K562 (cell line): ENCODE measurements at regions not wholly inside any gene's neighbourhood (a gene's known extent, or its start where the extent isn't known, plus 50 kb on each side); places are given as distances from the start of the nearest gene placed in this dataset.
"Not testable (repeated sequence)": the region's sequence is repeated elsewhere in the genome, so short reads cannot be mapped to it uniquely, and the experiment has no call there.

Experiments
- ATAC-seq: fragments of 200-7000 bp; cut with Tn5 transposase; 3 replicates; pipeline ENCODE4 v1.9.1; 2020; ENCODE audit warnings: moderate library complexity
- BruUV-seq: library from RNA; stranded (reverse); fragments of 400-500 nt; replicated peaks from 2 replicates; lab custom pipeline; 2021; lab: Mats Ljungman, UMichigan
- CTCF ChIA-PET: fragments of 300-600 bp; formaldehyde crosslinking; extraction: SDS; loops from one replicate; lab custom pipeline; 2021; ENCODE audit warnings: low intra/inter-chr PET ratio; lab: Yijun Ruan, JAX
- POLR2A ChIA-PET: fragments of 300-600, 350-650 bp; sonication (Branson Sonifier 250); formaldehyde crosslinking; extraction: SDS; loops from one replicate; lab custom pipeline; 2021; ENCODE audit warnings: antibody characterized with exemption, inconsistent platforms; lab: Yijun Ruan, JAX
- DNase-seq, 4 experiments: peaks; one replicate each; pipeline versions ENCODE4 v3.0.0 to v3.0.0-alpha.2; 2011 to 2018; ENCODE audit warnings: low spot score in 3 of 4, mixed read lengths in 3 of 4; ENCODE audit errors: extremely low read depth in 1 of 4
- FAIRE-seq: peaks from 2 replicates; lab custom pipeline; 2011; peaks lifted over from hg19 to GRCh38; lab: Jason Lieb, UNC
- H2AFZ ChIP-seq: 2 replicates; pipeline ENCODE4 v1.6.0; 2011; ENCODE audit warnings: low read depth, low read length, control low read depth, inconsistent platforms
- H3K27ac ChIP-seq: fragments of 200-600 bp; 3 replicates; pipeline ENCODE4 v1.8.0; 2011; ENCODE audit warnings: low read depth, mild to moderate bottlenecking, control low read depth, inconsistent platforms, low read length, moderate library complexity, mixed read lengths; ENCODE audit errors: extremely low read depth
- H3K27me3 ChIP-seq, 2 experiments: fragments of 300-600 bp in 1 of 2; 2 replicates in 1 of 2; 3 replicates in 1 of 2; pipeline versions ENCODE4 v1.6.0 to v1.8.0; 2011; ENCODE audit warnings: inconsistent platforms in 2 of 2, low read length in 2 of 2, mild to moderate bottlenecking in 1 of 2, mixed read lengths in 1 of 2, moderate library complexity in 1 of 2; ENCODE audit not compliant: control insufficient read depth in 2 of 2, insufficient read depth in 2 of 2
- H3K36me3 ChIP-seq: fragments of 300-600 bp; 3 replicates; pipeline ENCODE4 v1.8.0; 2011; ENCODE audit warnings: mild to moderate bottlenecking, low read length, inconsistent platforms; ENCODE audit not compliant: control insufficient read depth, insufficient read depth
- H3K4me1 ChIP-seq, 2 experiments: fragments of 200-600 bp in 1 of 2; replicated peaks in 1 of 2; 2 replicates in 1 of 2; 3 replicates in 1 of 2; pipeline versions ENCODE4 v1.5.1 to v1.8.0; 2011; ENCODE audit warnings: inconsistent platforms in 2 of 2, low read length in 2 of 2, mild to moderate bottlenecking in 1 of 2, mixed read lengths in 1 of 2, moderate library complexity in 1 of 2; ENCODE audit not compliant: control insufficient read depth in 2 of 2, insufficient read depth in 2 of 2
- H3K4me2 ChIP-seq: 2 replicates; pipeline ENCODE4 v1.6.1; 2011; ENCODE audit warnings: low read length, control low read depth, inconsistent platforms, mixed read lengths; ENCODE audit not compliant: insufficient read depth
- H3K4me3 ChIP-seq: fragments of 200-600 bp; sonication (generic), shearing (Covaris generic); 2 replicates; pipeline ENCODE4 v1.5.1; 2016; ENCODE audit warnings: control low read depth, inconsistent platforms
- H3K79me2 ChIP-seq: fragments of 200-600 bp; 3 replicates; pipeline ENCODE4 v1.8.0; 2011; ENCODE audit warnings: low read length, inconsistent platforms; ENCODE audit not compliant: control insufficient read depth, insufficient read depth
- H3K9ac ChIP-seq, 2 experiments: 2 replicates each; pipeline versions ENCODE4 v1.6.0 to v1.6.1; 2011; ENCODE audit warnings: low read depth in 2 of 2, low read length in 2 of 2, control low read depth in 1 of 2, inconsistent platforms in 1 of 2, mild to moderate bottlenecking in 1 of 2, mixed read lengths in 1 of 2; ENCODE audit not compliant: insufficient read depth in 1 of 2
- H3K9me1 ChIP-seq: one replicate; pipeline ENCODE4 v1.6.0; 2011; ENCODE audit warnings: inconsistent platforms, mild to moderate bottlenecking, low read length, moderate library complexity; ENCODE audit not compliant: control insufficient read depth, insufficient read depth
- H3K9me3 ChIP-seq: replicated peaks from 2 replicates; pipeline ENCODE4 v1.5.1; 2011; ENCODE audit warnings: low read depth, low read length, inconsistent platforms; ENCODE audit not compliant: control insufficient read depth, insufficient read depth
- H4K20me1 ChIP-seq: replicated peaks from 2 replicates; pipeline ENCODE4 v1.6.1; 2011; ENCODE audit warnings: low read length, inconsistent platforms, mixed read lengths; ENCODE audit not compliant: control insufficient read depth, insufficient read depth
- C11orf30 ChIP-seq: fragments of 450-650 bp; IDR thresholded peaks from 2 replicates; pipeline ENCODE4 v1.6.1; 2016; ENCODE audit warnings: low read depth, mild to moderate bottlenecking
- CBX5 ChIP-seq: IDR thresholded peaks from 2 replicates; pipeline ENCODE4 v1.6.1; 2014; ENCODE audit warnings: low read depth, borderline replicate concordance
- L3MBTL2 ChIP-seq: fragments of 450-650 bp; IDR thresholded peaks from 2 replicates; pipeline ENCODE4 v1.6.1; 2016; ENCODE audit warnings: mild to moderate bottlenecking, moderate library complexity
- LCOR ChIP-seq: sonication (generic); formaldehyde crosslinking; IDR thresholded peaks from 2 replicates; pipeline ENCODE4 v1.8.0; 2022; ENCODE audit warnings: mild to moderate bottlenecking, missing genetic modification reagents
- MCM7 ChIP-seq, 2 experiments: fragments of 450-650 bp; IDR thresholded peaks; 2 replicates each; pipeline ENCODE4 v1.6.1; 2016 to 2018
- NR3C1 ChIP-seq: sonication (generic); formaldehyde crosslinking; IDR thresholded peaks from 2 replicates; pipeline ENCODE4 v1.8.1; 2022; ENCODE audit warnings: missing genetic modification reagents
- RBM34 ChIP-seq: fragments of 200-400 bp; formaldehyde crosslinking; IDR thresholded peaks from 2 replicates; pipeline ENCODE4 v1.6.1; 2018; ENCODE audit warnings: low read length, borderline replicate concordance; ENCODE audit not compliant: insufficient read depth
- SRSF9 ChIP-seq: fragments of 200-400 bp; formaldehyde crosslinking; IDR thresholded peaks from 2 replicates; pipeline ENCODE4 v1.6.1; 2017; ENCODE audit warnings: low read depth, low read length, borderline replicate concordance
- ZC3H8 ChIP-seq: fragments of 450-650 bp; IDR thresholded peaks from 2 replicates; pipeline ENCODE4 v1.6.1; 2017
- ZNF174 ChIP-seq: fragments of 250-450 bp; sonication (Bioruptor Pico); IDR thresholded peaks from 2 replicates; pipeline ENCODE4 v1.4.0; 2020; ENCODE audit warnings: mild to moderate bottlenecking
- ZNF408 ChIP-seq: fragments of 250-450 bp; sonication (Bioruptor Pico); IDR thresholded peaks from 2 replicates; pipeline ENCODE4 v1.4.0; 2020; ENCODE audit warnings: low read depth, mild to moderate bottlenecking, moderate library complexity
- ZNF512 ChIP-seq: IDR thresholded peaks from 2 replicates; pipeline ENCODE4 v1.6.1; 2016; ENCODE audit warnings: missing genetic modification characterization, missing compliant biosample characterization
- WGBS: fragments of 100-300 bp; shearing (Covaris generic); methylation state at CpG from one replicate; pipeline ENCODE4 v1.1.6; 2016; ENCODE audit warnings: low coverage, mixed read lengths; ENCODE audit not compliant: insufficient coverage; ENCODE audit errors: missing lambda C conversion rate; 5-methylcytosine and 5-hydroxymethylcytosine counted together
- in situ Hi-C: fragments of 300-500 bp; cut with MboI; formaldehyde crosslinking; loops from 4 replicates; pipeline ENCODE4 v1.15.0; 2018; ENCODE audit warnings: inconsistent platforms, mixed read lengths
- intact Hi-C: fragments of 100-400 bp; cut with micrococcal nuclease; formaldehyde crosslinking; loops from 2 replicates; pipeline ENCODE4 v1.14.2; 2022
- TF ChIP-seq, protein P1 (sequence below): fragments of 450-650 bp; formaldehyde crosslinking; conservative IDR thresholded peaks from 2 replicates; pipeline ENCODE4 v1.4.0; 2022; ENCODE audit warnings: mild to moderate bottlenecking, missing genetic modification characterization

GRCh38 chrX:131682735-131683134 lies 138.9 kb downstream of the OR13H1 start:
- H3K36me3 ChIP-seq, H2AFZ ChIP-seq, H4K20me1 ChIP-seq, H3K9me3 ChIP-seq, H3K79me2 ChIP-seq, intact Hi-C loops, DNase-seq, H3K4me3 ChIP-seq, CTCF ChIA-PET, H3K27me3 ChIP-seq, H3K4me1 ChIP-seq, H3K27ac ChIP-seq, ATAC-seq, H3K9me1 ChIP-seq, H3K4me2 ChIP-seq, in situ Hi-C loops, FAIRE-seq, H3K9ac ChIP-seq, POLR2A ChIA-PET, BruUV-seq: not testable (repeated sequence)
- WGBS: 0% methylated on average over 1 of the region's 1 CpG
- TF ChIP-seq ZNF512 (tag): 0 out of 2 replicates have a peak, but pooled peaks have one; percentile 16

GRCh38 chrX:131693359-131693758 lies 149.5 kb downstream of the OR13H1 start:
- TF ChIP-seq L3MBTL2 (no peak), CBX5 (no peak), ZNF174 (no peak), C11orf30 (no peak), SRSF9 (no peak), LCOR (CRISPR knock-in tag) (no peak), RBM34 (no peak), ZC3H8 (no peak), MCM7 (IDR thresholded peaks at IDR 0.05) (no peak), ZNF408 (no peak), NR3C1 (CRISPR knock-in tag) (no peak)
- TF ChIP-seq, protein P1, sequence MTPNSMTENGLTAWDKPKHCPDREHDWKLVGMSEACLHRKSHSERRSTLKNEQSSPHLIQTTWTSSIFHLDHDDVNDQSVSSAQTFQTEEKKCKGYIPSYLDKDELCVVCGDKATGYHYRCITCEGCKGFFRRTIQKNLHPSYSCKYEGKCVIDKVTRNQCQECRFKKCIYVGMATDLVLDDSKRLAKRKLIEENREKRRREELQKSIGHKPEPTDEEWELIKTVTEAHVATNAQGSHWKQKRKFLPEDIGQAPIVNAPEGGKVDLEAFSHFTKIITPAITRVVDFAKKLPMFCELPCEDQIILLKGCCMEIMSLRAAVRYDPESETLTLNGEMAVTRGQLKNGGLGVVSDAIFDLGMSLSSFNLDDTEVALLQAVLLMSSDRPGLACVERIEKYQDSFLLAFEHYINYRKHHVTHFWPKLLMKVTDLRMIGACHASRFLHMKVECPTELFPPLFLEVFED: no peak
- FAIRE-seq (no peak), DNase-seq (no peak), ATAC-seq (no peak)
- H3K79me2 ChIP-seq: no peaks in the 10 kb centered on the region
- no peaks in the 10 kb centered on the region for H4K20me1 ChIP-seq
- no peak overlapping the region for H3K27ac ChIP-seq
- H3K9me3 ChIP-seq: no peaks in the 10 kb centered on the region
- intact Hi-C loops: no loop called here
- H3K27me3 ChIP-seq: no peaks in the 10 kb centered on the region
- no TSS peak for BruUV-seq
- CTCF ChIA-PET: no interaction called here
- H3K9me1 ChIP-seq: no peaks in the 10 kb centered on the region
- no peak overlapping the region for H2AFZ ChIP-seq
- H3K9ac ChIP-seq: no peak overlapping the region
- H3K4me3 ChIP-seq: no peak overlapping the region
- H3K4me1 ChIP-seq: no peaks in the 10 kb centered on the region
- no peaks in the 10 kb centered on the region for H3K36me3 ChIP-seq
- in situ Hi-C loops: no loop called here
- no peak overlapping the region for H3K4me2 ChIP-seq
- POLR2A ChIA-PET: no interaction called here
